Right hindlimb (tissue), 1 donor: ENCODE measurements at regions not wholly inside any gene's neighbourhood (a gene's known extent, or its start where the extent isn't known, plus 50 kb on each side); places are given as distances from the start of the nearest gene placed in this dataset.
"Not testable (repeated sequence)": the region's sequence is repeated elsewhere in the genome, so short reads cannot be mapped to it uniquely, and the experiment has no call there.

Experiments
- DNase-seq: peaks from one replicate; pipeline ENCODE4 v3.0.0-alpha.2; 2018

DNA sequence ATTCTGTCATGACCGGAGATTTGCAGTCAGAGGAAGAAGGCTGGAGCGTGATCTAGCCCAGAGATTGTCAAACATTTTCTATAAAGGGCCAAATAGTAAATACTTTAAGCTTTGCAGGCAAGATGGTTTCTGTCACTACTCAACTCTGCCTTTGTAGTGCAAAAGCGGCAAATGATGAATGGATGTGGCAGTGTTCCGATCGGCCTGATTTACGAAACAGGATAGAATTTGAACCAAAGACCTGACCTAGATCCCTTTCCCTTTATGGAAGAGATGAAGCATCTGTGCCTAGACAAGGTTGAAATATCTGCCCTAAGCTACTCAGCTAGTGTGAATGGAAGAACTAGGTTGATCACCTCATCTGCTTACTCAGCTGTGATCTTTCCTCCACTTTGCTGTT lies 209.5 kb downstream of the YTHDC2 start:
- DNase-seq: no peak

DNA sequence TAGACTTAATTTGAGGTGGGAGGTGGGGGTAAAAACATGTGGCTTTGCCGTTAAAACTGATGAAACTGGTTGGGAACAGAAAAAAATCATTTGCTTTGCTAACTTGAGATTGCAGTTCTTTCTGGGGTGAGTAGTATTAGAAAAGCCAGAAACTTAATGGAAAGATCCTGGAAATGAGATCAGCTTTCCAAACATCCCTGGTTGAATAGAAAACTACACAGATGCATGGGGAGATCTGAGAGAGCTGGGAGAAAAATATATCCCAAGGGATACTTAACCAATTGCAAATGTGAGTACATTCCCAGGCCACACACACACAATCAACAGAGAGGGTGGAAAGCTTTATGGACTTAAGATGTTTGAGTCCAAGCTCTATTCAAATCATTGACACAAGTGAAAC lies 222.3 kb downstream of the YTHDC2 start:
- no peak for DNase-seq

DNA sequence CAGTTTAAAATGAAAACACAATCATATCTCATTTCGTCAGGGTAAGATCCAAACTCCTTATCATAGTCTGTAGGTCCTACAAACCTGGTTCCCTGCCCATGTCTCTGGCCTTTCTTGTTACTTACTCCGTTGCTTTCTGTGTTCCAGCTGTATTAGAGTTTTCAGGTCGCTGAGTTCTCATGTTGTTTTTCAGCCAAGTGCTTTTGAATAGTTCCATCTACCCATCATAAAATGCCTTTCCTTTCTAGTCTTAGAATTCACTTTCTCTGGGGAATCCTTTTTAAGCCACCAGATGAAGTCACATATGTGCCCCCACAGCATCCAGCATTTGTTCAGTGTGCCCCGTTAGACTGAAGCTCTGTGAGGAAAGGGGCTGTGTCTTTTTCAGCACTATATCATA lies 228.7 kb downstream of the YTHDC2 start:
- no peak for DNase-seq

DNA sequence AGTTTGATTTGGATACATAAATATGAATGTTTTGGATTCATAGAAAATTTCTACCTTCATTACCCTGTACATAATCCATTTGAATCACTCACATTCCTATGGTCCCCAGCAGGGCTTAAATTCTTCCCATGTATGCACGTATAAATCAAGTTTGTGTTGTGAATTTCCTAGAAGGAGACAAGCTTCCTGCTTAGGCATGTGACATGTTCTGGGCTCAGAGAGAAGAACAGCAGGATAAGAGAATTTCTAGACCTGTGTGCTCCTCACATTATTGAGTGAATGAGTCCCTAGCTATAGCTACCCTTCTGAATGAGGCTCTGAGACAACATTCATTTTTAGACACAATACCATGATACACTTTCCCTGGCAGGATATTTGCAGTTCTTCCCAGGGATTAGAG lies 229.1 kb downstream of the YTHDC2 start:
- no peak for DNase-seq

DNA sequence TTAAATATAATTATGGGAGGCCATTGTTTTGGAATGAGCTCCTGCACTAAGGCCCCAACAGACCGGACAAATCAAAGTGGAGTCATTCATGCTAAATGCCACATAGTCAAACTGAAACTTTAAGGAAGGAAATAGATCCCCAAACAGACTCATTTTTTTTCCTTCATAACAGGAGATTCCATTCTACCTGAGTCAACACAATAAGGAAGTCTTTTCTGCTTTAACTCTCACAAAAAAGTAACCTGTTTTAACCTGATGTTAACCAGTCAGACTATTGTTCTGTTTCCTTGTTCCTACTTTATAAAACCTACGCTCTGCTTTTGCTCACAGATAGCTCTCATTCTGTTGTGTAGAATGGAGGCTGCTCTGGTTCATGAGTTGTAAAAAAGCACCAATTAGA lies 234.9 kb downstream of the YTHDC2 start:
- DNase-seq: no peak

DNA sequence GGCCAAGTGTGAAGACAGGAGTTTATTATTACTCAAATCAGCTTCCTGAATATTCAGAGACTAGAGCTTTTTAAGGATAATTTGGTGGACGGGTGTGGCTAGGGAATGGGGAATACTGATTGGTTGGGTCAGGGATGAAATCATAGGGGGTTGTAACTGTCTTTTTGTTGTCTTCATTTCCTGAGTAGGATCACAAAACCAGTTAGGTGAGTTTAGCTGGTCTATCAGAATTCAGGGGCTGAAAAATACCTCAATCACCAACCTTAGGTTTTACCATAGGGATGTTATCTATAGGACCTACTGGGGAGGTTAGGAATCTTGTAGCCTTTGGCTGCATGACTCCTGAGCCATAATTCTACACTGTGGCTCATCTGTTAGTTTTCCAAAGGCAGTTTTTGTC lies 235.8 kb downstream of the YTHDC2 start:
- no peak for DNase-seq

DNA sequence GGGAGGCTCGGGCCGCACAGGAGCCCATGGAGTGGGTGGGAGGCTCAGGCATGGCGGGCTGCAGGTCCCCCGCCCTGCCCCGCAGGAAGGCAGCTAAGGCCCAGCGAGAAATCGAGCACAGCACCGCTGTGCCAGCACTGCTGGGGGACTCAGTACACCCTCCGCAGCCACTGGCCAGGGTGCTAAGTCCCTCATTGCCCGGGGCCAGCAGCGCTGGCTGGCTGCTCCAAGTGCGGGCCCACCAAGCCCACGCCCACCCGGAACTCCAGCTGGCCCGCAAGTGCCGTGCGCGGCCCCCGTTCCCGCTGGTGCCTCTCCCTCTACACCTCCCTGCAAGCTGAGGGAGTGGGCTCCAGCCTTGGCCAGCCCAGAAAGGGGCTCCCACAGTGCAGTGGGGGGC lies 239.7 kb downstream of the YTHDC2 start:
- not testable (repeated sequence) for DNase-seq

DNA sequence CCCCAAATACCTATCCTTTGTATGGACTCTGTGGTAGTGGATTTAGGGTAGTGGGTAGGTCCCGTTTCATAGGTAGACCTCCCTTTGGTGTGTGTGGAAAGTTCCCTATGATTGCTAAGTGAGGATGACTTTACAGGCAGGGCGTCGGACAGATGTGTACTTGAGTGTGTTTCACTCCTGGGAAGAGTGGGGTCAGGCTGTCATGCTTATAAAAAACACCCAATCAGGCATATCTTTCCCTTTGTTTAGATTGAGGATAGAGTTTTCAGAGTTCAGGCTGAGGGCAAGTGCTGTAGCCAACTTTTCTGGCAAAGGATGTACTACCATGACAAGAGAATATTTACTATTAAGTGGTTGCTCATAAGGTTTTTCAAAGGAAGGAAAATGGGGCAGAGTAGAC lies 242.0 kb downstream of the YTHDC2 start:
- DNase-seq: no peak

DNA sequence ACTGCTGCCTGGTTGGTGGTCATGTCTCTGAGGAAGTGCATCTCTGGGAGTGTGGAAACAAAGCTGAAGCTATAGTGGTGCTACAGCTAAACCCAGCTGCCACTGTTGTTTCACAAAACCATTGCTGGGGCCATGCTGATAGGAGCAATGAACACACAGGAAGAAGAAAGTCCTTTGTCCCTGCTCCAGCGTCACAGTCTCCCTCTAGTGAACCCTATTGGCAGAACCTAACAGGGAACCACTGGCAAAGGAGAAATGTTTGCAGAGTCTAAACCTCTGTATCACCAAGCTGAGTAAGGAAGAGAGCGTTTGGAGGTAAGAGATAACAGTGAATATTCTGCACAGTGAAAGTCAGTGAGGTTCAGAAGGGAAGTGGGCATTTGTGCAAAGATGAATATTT lies 244.0 kb downstream of the YTHDC2 start:
- no peak for DNase-seq

DNA sequence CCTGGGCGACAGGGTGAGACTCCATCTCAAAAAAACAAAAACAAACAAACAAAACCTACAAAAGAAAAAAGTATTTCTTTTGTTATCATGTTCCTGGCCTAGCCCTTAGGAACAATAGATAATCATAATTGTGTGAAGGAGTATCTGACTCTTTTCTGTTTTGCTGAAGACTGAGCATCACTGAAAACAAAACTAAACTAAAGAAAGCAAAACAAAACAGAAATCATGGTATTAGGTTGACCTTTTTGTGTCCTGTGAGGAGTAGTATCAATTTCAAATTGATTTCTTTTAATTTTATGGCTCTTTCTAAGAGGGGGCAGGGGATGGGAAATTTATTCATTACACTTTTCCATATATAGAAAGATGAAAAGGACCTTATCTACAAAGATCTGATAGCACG lies 246.0 kb downstream of the YTHDC2 start:
- no peak for DNase-seq

DNA sequence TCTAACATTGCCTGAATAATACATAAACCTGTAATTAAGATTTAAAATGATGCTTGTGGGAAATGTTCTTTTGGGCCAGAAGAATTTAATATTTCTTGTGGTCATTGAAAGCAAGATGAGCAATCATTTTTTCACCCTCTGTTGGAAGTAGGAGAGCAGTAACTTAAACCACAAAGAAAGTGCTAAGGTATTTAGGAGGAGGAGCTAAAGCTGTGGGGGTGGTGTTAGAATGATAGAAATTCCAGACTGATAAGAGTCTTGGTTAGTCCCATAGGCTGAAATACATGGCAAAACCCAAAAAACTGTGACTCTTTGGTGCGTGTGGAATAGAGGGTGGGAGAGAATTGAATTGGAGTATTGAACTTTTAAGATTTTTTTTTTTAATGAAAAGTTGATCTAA lies 247.0 kb downstream of the YTHDC2 start:
- DNase-seq: no peak

DNA sequence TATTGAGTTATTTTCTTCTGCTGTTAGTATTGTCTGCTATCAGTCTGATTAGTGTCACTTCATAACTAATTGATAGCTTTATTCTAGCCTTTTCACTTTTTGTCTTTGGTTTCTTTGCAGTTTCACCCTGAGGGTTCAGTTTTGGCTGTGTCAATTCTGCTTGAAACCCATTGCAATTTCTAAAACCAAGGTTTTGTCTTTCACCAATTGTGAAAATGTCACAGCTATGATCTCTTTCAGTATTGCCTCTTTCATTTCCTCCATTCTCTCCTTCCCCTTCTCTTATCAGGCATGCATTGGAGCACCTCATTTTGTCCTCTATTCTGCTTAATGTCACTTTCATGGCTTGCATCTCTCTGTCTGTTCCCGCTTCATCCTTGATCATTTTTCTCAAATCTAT lies 248.1 kb downstream of the YTHDC2 start:
- no peak for DNase-seq

DNA sequence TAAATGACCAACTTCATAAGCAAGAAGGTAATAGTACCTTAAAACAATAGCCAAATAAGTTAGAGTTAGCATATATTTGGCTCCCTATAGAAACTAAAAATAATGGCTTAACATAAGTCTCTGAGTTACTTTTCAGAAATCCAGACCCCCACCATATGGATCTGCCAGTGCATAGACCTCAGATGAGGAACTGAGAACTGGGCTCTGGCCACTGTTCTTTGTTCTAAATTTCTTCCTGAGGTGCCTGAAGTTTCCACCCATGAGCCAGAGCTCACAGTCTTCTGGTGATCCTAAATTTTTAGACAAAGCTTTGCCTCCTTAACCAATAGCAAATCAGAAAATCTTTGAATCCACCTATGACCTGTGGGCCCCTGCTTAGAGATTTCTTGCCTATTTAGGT lies 250.9 kb downstream of the YTHDC2 start:
- DNase-seq: no peak

DNA sequence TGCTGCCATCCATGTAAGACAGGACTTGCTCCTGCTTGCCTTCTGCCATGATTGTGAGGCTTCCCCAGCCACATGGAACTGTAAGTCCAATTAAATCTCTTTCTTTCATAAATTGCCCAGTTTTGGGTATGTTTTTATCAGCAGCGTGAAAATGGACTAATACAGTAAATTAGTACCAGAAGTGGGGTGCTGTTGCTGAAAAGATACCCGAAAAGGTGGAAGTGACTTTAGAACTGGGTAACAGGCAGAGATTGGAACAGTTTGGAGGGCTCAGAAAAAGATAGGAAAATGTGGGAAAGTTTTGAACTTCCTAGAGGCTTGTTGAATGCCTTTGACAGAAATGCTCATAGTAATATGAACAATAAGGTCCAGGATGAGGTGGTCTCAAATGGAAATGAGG lies 253.3 kb downstream of the YTHDC2 start:
- DNase-seq: not testable (repeated sequence)

DNA sequence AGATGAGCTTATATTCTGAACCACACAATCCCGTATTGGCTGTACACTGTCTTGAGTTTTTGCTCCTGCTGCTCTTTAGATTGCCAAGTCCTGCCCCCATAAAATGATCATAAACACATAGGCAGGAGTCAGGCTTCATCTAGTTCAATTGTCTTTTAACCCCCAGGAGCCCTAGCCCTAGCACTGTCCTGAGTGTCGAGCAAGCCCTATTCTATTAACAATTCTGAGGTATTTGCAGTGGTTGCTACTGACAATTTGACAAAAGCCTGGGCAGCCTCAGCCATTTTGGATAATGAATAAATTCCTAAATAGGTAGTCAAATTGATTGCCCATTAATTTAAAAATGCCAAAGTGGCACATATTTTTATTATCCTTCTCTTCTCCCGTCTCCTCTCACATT lies 257.2 kb downstream of the YTHDC2 start:
- no peak for DNase-seq

DNA sequence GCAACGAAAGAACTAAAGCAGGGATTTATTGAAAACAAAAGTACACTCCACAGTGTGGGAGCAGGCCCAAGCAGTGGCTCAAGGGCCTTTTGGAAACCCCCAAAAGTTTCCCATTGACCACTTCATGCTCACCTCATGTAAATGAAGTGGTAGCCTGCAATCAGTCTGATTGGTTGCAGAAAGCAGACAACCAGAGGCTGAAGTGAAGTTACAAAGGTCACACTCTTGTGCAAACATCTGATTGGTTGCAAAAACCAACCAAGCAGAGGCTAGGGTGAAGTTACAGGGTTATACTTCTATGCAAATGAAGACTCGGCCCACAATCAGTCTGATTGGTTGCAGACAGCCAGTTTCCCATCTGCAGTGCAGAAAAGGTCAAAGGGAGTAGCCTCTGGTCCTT lies 258.0 kb downstream of the YTHDC2 start:
- DNase-seq: no peak

DNA sequence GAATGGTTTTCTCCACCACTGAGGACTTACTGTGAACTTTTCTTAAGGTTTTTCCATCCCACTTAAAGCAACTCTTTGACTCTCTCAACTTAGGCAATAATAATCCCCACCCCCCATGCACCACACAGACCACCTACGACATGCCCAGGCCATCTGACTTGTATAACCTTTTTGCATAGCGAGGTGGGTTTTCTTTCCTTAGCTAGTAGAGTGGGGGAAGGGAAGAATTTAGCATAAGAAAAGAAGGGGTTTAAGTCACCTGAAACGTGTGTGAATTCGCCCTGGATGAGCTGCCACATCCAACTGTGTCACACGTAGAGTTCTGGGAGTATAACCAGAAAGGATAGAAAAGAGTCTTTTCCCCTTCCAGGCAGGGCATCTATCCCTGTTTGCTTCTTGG lies 262.7 kb downstream of the YTHDC2 start:
- DNase-seq: no peak

DNA sequence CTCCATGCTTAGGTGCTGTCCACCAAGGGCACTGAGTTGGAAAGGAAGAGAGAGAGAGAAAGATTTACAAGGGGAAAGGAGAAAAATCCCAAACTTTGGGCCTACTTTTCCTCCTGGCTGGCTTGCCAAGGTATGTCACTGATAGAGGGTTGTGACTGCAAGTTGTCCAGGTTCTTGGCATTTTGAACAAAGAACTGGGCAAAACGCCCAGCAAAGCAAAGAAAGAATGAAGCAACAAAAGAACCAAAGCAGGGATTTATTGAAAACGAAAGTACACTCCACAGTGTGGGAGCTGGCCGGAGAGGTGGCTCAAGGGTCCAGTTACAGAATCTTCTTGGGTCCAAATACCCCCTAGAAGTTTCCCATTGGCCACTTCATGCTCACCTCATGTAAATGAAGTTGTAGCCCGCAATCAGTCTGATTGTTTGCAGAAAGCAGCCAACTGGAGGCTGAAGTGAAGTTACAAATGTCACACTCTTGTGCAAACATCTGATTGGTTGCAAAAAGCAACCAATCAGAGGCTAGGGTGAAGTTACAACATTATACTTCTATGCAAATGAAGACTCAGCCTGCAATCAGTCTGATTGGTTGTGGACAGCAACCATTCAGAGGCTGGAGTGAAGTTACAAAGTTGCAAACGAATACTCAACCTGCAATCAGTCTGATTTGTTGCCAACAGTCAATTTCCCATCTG lies 263.5 kb downstream of the YTHDC2 start:
- no peak for DNase-seq

DNA sequence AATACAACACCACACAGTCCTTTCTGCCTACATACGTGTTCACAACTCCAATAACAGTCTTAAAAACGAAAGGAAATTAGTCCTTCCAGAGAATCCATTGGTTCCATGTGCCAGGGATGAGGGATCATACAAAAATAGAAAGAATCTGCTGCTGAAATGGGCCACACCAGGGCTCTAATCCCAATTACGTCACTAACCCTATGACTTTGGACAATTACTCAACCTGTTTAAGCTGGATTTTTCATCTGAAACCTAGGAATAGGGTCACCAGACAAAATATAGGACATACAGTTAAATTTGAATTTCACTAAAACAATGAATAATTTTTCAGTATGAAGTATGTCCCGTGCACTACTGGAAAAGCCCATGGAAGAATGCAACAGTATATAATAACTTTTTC lies 264.7 kb downstream of the YTHDC2 start:
- DNase-seq: no peak

DNA sequence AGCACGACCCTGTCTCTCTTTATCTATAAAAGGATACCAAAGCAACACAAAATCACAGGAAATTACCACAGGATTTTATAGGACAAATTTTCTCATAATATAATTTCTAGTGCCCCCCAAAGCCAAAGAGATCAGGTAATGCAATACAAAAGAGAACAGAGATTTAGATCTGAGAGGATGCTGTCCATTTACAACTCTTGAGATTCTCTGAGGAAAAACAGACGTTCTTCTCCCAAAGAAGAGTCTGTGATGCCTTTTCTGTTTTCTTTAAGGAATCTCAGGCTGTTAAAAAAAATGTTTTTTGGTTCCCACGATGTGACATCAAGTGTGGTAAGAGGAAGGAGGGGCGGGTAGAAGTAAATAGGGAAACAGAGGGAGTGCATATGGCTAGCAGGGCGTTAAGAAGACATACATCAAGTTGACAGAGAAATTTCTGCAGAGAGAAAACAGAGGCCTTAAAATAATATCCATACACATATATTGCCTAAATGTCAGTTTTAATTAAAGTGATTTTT lies 274.7 kb downstream of the YTHDC2 start:
- DNase-seq: no peak

DNA sequence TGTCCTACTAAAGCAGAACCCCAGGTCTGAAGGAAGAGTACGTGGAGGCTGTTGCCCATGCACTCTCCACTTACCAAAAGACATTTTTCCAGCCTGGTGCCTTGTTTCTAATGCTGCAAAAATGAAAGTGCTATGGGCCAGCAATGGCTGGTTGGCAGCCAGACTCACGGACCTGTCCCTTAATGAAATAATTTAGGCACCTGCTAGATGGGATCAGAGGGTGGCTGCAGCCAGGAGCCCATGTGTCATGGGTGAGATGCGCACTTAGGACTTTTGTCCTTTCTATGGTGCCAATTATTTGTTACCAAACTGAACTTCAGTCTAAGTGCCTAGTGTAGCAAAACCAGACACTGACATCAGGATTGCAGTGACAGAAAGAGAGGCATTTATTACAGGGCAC lies 276.3 kb downstream of the YTHDC2 start:
- DNase-seq: no peak

DNA sequence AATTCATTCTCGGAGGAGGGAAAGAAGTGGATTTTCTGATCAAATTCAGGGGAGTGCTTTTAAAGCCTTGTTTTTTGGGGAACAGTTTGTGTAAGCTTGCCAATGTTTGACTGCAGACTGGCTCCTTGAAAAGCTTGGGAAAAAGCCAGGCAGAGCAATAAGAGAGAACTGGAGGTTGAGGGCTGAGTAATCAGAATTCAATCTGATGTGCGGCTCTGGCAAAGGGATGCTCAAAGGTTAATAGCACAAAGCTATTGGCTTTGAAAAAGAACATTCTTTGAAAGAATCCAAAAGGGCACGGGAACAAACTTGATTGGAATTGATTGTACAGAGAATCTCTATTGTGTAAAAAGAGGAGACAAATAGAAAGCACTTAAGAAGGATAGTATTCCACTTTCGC lies 279.3 kb downstream of the YTHDC2 start:
- DNase-seq: no peak

DNA sequence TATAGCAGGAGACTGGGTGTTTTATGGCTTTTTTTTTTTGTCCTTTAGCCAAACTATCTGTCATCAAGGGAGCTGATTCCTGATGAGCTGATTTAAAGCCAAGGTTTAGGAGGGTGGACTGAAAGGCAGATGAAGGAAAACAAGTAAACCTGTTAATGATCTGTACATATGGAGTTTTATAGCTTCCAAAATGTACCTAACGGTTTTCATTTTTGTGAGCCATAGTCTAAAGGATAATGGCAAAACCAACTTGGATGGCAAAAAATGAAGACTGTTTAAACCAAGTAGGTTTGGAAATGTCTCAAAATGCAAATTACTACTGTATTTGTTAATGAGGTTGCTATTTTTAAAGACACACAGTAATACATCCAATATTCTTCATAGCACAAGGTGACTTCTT lies 281.5 kb downstream of the YTHDC2 start:
- no peak for DNase-seq

DNA sequence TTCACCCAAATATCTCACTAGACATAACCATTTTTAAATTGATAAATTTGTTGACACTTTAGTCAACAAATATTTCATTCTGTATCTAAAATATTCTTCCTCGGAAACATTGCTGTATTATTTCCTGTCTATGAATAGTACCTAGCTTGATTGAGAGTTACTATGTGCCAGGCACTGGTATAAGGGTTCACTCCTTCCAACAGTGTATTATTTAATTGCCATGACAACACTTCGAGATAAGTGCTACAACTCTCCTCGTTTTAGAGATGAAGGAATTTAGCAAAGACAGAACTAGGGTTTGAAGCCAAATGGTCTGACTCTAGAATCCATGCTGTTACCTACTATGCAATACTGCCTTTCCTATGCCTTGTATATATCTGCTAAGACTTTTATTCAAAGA lies 287.2 kb downstream of the YTHDC2 start:
- no peak for DNase-seq

DNA sequence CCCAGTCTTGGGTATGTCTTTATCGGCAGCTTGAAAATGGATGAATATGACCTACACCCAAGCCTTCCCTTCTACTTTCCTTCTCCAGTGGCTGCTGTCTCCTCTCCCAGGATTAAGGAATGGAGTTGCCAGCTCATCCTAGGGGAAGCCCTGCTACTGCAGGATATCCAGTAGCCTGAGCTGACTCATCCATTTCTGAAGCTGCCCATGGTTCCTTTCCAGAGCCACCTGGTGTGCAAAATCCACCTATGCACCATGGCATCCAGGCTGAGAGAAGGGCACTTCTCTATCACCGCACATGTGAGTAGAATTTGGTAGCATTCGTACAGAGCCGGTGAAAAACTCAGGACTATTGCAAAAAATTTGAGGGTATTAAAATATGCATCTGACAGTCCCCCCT lies 290.8 kb downstream of the YTHDC2 start:
- no peak for DNase-seq

DNA sequence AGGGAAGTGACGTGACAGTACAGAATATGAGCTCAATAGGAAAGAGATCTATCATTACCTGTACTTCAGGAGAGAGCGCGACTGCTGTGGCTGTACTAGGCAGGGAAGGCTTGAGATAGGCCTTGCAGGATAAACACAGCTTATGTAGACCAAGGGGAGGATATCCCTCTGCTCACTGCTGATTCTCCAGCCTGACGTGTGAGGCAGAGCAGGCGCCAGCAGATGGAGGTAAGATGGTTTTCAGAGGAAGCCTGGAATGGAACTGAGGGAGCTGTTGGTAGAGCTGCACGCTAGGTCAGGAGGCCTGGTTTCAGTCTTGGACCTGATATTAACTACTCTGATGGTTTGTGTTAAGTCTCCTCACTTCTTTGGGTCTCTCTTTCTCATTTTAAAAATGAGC lies 291.4 kb downstream of the YTHDC2 start:
- no peak for DNase-seq
